Anterior cingulate cortex (tissue), 58 donors: ENCODE measurements at regions not wholly inside any gene's neighbourhood (a gene's known extent, or its start where the extent isn't known, plus 50 kb on each side); places are given as distances from the start of the nearest gene placed in this dataset.

Experiments
- DNase-seq, 58 donors: peaks; one replicate each; lab custom pipeline; 2025; lab: John Stamatoyannopoulos, UW

DNA sequence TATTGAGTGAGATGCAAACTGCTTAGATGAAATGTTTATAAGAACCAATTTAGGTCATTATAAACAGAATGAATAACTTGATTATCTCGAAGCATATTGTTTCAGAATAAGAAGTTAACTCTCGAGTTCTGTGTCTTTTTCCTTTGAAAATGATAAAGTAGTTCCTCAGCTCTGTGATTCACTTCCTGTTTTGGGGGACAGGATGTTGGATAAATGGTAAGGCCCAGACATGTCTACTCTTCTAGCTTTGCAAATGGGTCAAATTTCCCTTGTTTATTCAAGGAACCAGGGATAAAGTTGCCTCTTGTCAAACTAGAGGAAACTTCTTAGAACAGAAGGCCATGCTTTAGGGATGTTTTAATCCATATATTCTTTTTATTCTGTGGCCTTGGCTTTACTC, 246.9 kb downstream of the SOX4 start:
- DNase-seq = no peak

DNA sequence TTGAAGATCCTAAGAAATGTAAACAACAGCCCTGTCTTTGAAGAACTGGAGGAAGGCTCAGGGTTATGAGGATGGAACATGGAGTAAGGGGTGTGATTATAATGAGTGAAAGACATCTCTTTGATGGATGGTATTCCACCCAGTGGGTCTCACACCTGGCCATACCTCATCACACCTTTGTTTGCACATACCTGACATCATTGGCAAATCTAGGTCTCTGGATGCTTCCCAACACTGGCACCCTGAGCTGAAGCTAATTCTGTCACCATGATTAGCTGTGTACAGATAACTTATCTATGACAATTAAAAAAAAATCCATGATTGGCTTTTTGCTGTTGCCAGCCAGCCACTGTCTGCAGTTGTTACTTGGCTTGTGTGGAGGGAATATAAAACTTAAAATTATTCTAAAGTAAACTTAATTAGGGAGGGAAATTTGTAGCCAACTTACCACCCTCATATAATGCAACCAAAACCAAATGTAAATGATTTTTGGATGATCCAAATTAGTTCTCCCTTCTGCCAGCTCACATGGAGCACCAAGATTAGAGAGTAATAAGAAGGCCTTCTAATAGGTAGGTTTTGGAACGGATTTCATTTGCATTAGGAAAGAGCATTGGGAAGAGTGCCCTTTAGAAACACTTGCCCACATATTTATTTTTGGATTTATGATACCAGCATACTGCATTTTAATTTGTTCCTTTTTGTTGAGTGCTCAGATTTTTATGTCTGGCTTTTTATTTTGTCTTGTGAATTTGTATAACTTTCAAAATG, 249.5 kb downstream of the SOX4 start:
- DNase-seq = no peak

DNA sequence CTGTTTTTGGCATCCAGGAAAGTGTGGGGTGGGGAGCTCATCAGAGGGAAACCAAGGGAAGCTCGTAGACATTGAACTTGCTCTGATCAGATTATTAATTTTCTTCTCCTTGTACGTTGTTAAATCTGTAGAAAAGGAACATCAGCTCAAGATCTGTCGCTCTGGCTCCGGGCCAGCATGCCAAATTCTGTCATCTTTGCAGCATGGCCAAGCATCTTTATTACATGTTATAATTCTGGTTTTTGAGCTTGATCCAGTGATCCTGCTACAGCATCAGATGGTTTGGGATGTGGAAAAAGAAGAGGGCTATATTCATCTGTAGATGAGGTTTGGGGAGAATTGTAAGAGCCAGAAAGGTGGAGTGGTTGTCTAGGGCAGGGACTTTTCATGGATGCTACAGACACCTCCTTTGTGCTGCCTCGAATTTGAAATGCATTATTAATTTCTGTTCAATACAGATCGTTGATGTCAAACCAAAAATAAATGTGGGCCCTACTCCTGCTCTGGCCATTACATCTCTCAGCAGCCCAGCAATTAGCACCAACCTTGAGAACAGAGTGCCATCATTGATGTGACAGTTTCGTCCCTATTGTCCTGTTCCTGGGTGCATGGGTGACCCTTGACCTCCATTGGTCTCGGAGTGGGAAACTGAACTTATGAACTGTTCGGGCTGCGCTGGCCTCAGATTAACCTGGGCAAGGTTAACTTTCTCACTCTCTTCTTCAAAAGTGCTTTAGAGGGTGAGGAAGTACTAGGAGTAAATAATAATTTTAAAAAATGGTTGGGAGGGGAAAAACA, 250.8 kb downstream of the SOX4 start:
- peak in 1 of 58 donors; percentile 1 for DNase-seq

DNA sequence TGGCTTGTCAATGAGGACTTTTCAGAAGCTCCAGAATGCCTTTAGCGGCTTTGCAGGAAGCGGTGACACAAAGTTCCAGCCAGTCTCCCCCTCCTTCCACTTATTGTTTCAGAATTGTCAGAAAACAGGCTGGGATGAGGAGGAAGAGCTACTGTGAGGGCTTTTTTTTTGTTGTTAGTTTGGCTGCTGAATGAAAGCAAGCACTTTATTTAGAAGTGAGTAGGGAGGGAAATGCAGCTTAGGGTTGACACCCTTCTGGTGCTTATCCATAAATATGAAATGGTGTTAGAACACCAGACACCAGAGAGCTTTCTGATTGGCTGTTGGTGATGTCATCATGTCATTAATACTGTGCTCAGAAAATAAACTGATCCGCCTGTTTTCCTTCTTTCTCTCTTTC, 251.5 kb downstream of the SOX4 start:
- peak in 16 of 58 donors; percentile 4 to 68 (median 18) for DNase-seq

GRCh38 chr6:21845439-21846140, 252.0 kb downstream of the SOX4 start:
- no peak for DNase-seq

- no peak for DNase-seq
Measured at GRCh38 chr6:21846541-21847451, 253.2 kb downstream of the SOX4 start.

DNA sequence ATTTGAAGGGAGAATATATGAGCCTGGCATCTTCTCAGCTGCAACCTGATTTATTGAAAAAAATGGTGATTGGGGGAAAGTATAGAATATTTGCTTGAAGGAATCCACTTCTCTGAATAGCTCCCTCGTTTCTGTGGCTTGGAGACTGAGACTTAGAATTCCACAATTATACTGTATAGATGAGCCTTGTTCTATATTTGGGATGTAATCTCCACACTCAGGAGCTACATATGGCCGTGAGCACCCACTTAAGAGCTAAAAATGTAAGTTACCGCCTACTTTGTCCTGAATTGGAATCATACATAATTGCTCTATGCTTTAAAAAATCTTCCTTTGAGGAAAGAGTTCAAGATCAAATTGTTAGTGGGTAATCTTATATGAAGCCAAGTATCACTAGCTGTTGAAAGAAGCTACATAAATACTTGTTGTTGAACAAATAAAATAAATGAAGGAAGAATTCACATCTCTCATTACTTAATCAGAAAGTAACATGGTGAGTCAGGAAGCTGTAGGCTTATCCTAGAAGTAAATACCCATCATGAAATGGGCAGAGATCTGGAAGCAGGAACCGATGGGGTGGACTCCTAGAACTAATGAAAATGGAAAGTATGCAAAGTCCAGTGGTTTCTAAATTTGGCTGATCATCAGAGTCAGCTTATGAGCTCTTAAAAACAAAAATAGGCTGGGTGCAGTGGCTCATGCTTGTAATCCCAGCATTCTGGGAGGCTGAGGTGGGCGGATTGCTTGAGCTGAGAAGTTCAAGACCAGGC, 254.3 kb downstream of the SOX4 start:
- DNase-seq = no peak

DNA sequence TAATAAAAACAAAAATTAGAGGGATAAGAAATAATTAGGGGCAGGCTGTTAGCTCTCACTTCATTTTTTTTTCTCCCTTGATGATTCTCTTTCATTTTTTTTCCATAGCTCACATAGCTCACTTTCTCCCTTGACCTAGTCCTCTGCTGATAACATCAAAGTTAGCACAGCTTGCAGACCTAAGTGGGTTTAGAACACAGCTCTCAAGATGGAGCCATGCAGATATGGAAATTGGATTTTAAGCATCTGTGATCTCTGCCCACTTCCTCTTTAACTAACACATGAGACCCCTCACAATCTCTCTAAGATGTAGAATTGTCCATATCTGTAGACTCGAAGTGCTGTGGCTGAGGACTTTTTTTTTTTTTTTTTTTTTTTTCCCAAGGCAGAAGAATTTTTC, 257.1 kb downstream of the SOX4 start:
- no peak for DNase-seq

DNA sequence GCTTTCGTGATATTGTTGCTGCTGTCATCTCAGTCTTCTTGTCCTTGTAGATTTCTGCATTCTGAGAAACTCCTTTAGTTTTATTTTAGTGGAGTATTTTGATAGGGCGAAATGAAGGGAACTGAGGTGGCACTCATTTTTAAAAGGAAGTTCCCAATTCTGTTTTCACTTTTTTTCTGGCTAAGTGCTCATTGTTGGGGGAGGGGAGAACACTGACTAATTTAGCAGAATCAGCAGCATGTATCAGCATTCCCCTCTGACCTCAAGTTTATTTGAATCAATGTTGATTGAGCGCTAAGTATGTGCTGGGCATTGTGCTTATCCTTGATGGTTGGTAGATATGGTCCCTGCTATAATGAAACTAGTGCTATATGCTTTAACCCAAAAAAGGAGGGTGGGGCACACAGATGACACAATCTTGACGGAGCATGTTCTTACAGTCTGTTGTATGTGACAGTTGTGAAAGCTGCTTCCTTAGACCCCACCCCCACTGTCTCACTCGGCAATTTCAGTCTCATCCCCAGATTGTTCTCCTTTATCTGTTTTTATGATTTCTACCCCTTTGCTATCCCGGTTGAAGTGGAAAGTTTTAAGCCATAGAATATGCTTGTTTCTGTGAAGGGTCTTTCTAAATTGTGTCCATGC, 262.4 kb downstream of the SOX4 start:
- no peak for DNase-seq

DNA sequence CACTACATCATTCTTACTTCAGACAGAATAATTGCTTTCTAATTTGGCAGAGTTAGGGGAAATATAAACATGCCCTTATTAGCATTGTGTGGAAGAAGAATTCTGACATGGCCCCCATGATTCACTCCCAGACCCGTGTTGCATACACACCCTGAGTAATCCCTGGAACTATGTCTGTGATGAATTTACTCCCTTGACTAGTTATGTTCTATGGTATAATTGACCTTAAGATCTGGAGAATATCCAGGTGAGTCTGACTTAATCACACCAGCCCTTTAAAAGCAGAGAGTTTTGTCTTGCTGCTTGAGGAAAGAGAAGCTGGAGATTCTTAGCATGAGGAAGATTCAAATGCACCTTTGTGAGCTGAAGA, 262.9 kb downstream of the SOX4 start:
- DNase-seq = no peak

DNA sequence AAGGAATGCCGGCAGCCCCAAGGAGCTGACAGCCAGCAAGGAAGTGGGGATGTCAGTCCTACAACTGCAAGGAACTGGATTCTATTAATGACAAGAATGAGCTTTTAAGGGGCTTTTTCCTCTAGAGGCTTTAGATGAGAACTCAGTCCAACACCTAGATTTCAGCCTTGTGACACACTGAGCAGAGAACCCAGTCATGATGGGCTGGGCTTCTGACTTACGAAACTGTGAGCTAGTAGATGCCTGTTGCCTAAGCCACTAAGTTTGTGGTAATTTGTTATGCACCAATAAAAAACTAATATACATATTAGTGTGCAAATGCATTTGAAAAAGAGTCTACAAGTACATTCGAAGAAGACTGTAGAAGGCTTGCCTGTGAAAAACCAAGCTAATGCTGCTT, 263.3 kb downstream of the SOX4 start:
- DNase-seq = no peak

DNA sequence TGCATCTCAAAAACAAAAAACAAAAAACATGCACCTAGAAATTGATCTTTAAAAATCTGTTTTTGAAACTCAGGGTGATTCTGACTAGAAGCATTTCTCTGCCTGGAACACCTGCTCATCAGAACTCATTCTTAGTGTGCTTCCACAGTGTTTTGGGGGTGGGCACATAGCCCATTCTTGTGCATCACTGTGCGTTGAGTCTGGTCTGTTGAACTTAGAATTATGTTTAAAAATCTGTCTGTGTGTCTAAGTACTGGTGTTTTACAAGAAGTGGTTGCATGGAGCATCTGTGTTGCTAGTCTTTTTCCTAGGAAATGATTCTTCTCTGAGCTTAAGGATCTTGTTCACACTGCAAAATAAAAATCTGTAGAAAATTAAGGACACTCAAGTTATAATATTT, 264.5 kb downstream of the SOX4 start:
- no peak for DNase-seq

- no peak for DNase-seq
Measured at GRCh38 chr6:21859193-21859735, 265.7 kb downstream of the SOX4 start.

DNA sequence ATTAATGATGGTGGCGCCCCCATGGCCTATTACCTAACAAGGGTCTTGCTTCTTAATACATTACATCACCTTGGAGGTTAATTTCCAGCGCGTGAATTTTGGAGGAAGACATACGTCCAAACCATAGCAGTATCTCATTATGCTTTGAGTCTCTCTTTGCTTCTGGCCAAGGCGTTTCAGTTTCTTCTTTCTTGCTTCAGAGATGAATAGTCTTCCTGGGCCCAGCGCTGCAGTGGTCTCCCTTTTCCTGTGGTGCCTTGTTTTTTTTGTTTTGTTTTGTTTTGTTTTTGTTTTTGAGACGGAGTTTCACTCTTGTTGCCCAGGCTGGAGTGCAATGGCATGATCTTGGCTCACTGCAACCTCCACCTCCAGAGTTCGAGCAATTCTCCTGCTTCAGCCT, 268.4 kb downstream of the SOX4 start:
- no peak for DNase-seq

- DNase-seq = no peak
Measured at GRCh38 chr6:21864206-21864605, 270.7 kb downstream of the SOX4 start.

GRCh38 chr6:21868226-21868625, 274.7 kb downstream of the SOX4 start:
- no peak for DNase-seq

DNA sequence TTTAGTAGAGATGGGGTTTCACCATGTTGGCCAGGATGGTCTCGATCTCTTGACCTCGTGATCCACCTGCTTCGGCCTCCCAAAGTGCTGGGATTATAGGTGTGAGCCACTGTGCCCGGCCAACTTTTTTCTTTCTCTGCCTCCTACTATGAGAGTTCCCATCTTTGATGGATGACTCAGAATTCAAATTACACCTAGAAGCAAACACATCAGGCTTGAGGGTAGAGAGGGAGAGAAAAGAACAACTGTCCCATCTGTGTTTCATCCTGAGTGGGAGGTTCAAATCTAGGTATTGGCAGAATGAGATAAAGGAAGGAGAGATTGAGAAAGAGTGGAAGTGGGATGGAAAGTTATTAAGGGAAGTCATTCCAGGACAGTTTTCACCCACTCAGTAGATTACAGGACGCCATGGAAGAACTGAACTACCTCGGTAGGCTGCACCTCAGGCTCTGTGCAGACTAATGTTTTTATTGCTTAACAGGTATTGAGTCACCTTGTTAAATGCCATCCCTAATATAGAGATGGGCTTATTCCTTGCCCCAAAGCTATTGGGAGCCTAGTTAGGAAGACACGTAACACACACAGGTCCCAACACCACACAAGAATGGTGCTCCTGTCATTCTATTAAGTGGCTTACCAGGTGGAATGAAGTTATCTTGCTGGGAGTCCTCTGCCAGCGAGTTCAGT, 275.7 kb downstream of the SOX4 start:
- no peak for DNase-seq

- no peak for DNase-seq
Measured at GRCh38 chr6:21870076-21870730, 276.7 kb downstream of the SOX4 start.
